HCT116 (cell line): ENCODE measurements at regions not wholly inside any gene's neighbourhood (a gene's known extent, or its start where the extent isn't known, plus 50 kb on each side); places are given as distances from the start of the nearest gene placed in this dataset.

Source experiments
- JUND ChIP-seq: IDR thresholded peaks from 2 replicates; pipeline ENCODE4 v1.6.1; 2012
- TF ChIP-seq, protein P1 (sequence below), 3 experiments: fragments of 200-600 bp in 1 of 3; sonication (generic) in 1 of 3; IDR thresholded peaks in 2 of 3; conservative IDR thresholded peaks in 1 of 3; 2 replicates each; pipeline ENCODE4 v1.5.1; 2012 to 2017; ENCODE audit warnings: low read depth in 2 of 3, low read length in 2 of 3, antibody characterized with exemption in 1 of 3, borderline replicate concordance in 1 of 3, control low read depth in 1 of 3, mild to moderate bottlenecking in 1 of 3, mixed read lengths in 1 of 3, mixed run types in 1 of 3, moderate library complexity in 1 of 3; ENCODE audit not compliant: insufficient read depth in 1 of 3

DNA sequence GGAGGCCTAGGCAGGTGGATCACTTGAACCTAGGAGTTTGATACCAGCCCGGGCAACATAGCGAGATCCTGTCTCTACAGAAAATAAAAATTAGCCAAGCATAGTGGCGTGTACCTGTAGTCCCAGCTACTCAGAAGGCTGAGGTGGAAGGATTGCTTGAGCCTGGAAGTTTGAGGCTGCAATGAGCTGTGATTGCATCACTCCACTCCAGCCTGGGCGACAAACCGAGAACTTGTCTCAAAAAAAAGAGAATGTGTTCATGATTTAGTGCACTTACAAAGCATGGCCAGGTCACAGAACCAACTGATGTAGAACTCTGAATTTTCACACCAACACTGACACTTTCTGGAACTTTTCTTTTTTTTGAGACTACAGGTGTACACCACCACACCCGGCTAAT lies 182.7 kb downstream of the ZFP64 start:
- no peak for TF ChIP-seq JUND
- TF ChIP-seq, protein P1, sequence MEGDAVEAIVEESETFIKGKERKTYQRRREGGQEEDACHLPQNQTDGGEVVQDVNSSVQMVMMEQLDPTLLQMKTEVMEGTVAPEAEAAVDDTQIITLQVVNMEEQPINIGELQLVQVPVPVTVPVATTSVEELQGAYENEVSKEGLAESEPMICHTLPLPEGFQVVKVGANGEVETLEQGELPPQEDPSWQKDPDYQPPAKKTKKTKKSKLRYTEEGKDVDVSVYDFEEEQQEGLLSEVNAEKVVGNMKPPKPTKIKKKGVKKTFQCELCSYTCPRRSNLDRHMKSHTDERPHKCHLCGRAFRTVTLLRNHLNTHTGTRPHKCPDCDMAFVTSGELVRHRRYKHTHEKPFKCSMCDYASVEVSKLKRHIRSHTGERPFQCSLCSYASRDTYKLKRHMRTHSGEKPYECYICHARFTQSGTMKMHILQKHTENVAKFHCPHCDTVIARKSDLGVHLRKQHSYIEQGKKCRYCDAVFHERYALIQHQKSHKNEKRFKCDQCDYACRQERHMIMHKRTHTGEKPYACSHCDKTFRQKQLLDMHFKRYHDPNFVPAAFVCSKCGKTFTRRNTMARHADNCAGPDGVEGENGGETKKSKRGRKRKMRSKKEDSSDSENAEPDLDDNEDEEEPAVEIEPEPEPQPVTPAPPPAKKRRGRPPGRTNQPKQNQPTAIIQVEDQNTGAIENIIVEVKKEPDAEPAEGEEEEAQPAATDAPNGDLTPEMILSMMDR (IDR thresholded peaks at IDR 0.05 in 2 of 3, conservative IDR thresholded peaks at IDR 0.05 in 1 of 3; ENCODE audit: borderline replicate concordance in 1 of 3, insufficient read depth in 1 of 3, low read depth in 2 of 3, low read length in 2 of 3): no peak
